ENCODE measurements at regions not wholly inside any gene's neighbourhood (a gene's known extent, or its start where the extent isn't known, plus 50 kb on each side); places are given as distances from the start of the nearest gene placed in this dataset.
"Not testable (repeated sequence)": the region's sequence is repeated elsewhere in the genome, so short reads cannot be mapped to it uniquely, and the experiment has no call there.

DNA sequence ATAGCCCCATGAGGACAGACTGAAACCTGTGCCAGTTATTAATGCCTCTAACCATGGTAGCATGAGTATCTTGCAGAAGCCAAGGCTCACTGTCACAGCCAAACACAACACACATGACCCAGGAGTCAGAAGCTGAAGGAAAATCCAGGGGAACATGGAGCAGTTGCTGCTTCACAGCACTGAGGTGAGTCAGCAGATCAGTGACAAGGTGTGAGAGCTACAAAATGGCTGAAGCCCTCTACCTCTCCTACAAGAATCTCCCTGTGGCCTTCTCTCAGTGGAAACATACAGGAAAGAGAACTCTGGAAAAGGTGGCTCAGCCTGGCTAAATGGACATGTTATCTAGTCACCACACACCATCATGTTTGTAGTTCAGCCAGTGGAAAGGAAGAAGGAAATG, 93.5 kb downstream of the NAB1 start:
- DNase-seq (ENCODE audit: low read depth in 2 of 2): no peak

GRCh38 chr2:190744041-190744440, 95.2 kb downstream of the NAB1 start:
- no peak for DNase-seq (ENCODE audit: low read depth in 2 of 2)

DNA sequence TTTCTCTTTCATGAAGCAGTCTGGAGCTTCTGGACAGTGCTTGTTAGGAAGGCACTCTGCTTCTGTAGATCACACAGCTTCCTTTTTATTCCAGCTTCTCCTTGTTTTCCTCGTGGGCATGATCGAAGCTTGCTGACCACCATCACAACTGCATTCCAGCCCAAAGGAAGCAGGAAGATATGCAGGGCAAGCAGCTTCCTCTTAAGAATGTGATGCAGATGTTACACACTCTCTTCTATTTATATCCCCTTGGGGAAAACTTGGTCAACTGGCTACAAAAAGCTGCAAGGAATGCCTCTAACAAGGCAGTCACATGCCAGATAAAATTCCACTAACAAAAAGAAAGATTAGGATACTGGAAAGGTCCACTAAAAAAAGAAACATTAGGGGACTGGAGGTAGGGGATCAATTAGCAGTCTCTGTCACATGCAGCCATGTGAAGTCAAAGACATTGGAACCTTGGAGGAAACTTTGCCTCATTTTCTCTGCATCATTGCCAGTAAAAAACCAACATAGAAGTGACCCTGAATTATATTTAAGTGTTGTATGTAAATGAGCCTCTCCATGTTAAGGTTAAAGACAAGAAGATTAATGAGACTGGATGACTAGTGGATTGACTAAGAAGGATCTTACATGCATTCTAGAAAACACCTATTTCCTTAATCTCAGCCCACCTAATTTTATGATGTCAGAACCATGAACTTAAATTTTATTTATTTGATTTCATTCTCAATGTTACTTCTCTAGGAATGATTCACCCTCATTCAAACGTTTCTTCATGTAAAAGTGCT, 98.3 kb downstream of the NAB1 start:
- DNase-seq (ENCODE audit: low read depth in 2 of 2): no peak

- DNase-seq (ENCODE audit: low read depth in 2 of 2): no peak
Observed at GRCh38 chr2:190748966-190749365, 100.1 kb downstream of the NAB1 start.

GRCh38 chr2:190755772-190756415, 107.0 kb downstream of the NAB1 start:
- DNase-seq (ENCODE audit: low read depth in 2 of 2): no peak

- no peak for DNase-seq (ENCODE audit: low read depth in 2 of 2)
Observed at GRCh38 chr2:190759749-190760213, 110.9 kb downstream of the NAB1 start.

- not testable (repeated sequence) for DNase-seq (ENCODE audit: low read depth in 2 of 2)
Observed at GRCh38 chr2:190760353-190761150, 111.7 kb downstream of the NAB1 start.

DNA sequence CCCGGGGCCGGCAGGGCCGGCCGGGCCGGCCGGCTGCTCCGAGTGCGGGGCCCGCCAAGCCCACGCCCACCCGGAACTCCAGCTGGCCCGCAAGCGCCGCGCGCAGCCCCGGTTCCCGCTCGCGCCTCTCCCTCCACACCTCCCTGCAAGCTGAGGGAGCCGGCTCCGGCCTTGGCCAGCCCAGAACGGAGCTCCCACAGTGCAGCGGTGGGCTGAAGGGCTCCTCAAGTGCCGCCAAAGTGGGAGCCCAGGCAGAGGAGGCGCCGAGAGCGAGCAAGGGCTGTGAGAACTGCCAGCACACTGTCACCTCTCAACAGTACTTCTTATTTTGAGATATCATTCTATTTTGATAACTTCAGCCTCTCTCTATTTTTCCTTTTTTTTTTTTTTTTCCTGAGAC, 112.3 kb downstream of the NAB1 start:
- not testable (repeated sequence) for DNase-seq (ENCODE audit: low read depth in 2 of 2)

DNA sequence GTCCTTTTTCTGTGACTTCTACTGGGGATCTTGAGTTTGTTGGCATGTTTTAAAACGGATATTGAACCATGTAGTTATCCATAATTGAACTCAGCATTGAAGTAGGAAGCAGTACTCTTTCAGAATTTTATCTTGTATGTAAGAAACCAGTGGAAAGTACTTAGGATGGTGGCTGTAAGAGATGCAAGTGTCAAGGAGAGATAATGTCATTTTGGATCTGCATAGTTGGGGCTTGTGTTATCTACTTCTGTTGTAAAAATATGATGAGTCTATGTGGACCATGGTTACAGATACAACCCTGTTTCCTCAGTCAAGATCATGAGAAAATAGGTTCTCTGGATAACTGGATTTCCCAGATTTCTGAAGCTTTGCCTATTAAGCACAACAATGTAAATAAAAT, 113.7 kb downstream of the NAB1 start:
- DNase-seq (ENCODE audit: low read depth in 2 of 2): no peak

GRCh38 chr2:190763100-190763499, 114.2 kb downstream of the NAB1 start:
- no peak for DNase-seq (ENCODE audit: low read depth in 2 of 2)

- peak; percentile 28 to 50 for DNase-seq (ENCODE audit: low read depth in 2 of 2)
Observed at GRCh38 chr2:190763901-190764514, 115.1 kb downstream of the NAB1 start.

- DNase-seq (ENCODE audit: low read depth in 2 of 2): no peak
Observed at GRCh38 chr2:190765386-190766173, 115.0 kb upstream of the GLS start.

- DNase-seq (ENCODE audit: low read depth in 2 of 2): no peak
Observed at GRCh38 chr2:190766174-190766572, 114.4 kb upstream of the GLS start.

- no peak for DNase-seq (ENCODE audit: low read depth in 2 of 2)
Observed at GRCh38 chr2:190766595-190766994, 114.0 kb upstream of the GLS start.

DNA sequence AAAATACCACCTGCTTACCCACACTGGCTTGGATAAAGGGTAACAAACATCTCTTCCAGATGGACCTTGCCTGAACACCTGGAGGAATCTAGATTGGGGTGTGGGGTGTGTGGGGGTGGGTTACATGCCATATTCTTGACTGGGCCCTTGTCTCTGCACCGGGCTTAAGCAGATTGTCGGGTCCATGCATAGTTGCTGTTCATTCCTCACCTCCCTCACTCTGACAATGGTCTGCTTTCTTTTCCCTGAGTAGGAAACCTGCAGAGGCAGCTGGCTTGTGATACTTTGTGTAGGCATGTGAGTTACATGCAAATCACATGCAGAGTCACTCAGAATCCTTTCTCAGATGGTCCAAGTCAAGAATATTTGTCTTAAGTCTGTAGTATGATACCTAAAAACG, 112.8 kb upstream of the GLS start:
- no peak for DNase-seq (ENCODE audit: low read depth in 2 of 2)

GRCh38 chr2:190769258-190769657, 111.4 kb upstream of the GLS start:
- no peak for DNase-seq (ENCODE audit: low read depth in 2 of 2)

DNA sequence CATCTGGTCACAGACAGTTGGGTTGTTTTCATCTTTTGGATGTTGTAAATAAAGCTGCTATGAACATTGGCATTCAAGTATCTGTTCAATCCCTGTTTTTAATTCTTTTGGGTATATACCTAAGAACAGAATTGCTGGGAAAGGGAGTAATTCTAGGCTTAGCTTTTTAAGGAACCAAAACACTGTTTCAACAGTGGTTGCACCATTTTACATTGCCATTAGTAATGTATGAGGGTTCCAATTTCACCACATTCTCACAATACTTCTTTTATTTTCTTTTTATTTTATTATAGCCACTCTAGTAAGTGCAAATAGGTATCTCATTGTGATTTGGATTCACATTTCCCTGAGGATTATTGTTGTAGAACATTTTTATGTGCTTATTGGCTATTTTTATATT, 108.9 kb upstream of the GLS start:
- DNase-seq (ENCODE audit: low read depth in 2 of 2): no peak

GRCh38 chr2:190780594-190780993, 100.0 kb upstream of the GLS start:
- no peak for DNase-seq (ENCODE audit: low read depth in 2 of 2)

- DNase-seq (ENCODE audit: low read depth in 2 of 2): peak in 1 of 2 donors; percentile 22
Observed at GRCh38 chr2:190781604-190782198, 98.9 kb upstream of the GLS start.

DNA sequence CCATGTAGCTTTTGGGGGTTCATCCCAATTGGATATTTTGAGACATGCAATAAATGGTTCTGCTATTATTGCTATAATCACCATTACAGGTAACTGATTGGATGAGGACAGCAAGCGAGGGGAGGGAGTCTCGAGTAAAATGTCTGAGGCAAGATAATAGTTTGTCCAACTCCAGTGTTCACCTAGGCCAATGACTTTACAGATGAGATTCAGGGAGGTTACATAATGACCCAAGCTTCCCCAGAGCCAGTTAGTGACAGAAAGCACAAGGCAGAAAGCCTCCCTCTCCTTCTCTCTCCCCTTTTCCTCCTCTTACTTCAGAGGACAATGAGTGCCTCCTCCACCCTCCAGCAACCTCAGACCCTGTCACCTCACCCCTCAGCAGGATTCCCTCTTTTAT, 98.4 kb upstream of the GLS start:
- no peak for DNase-seq (ENCODE audit: low read depth in 2 of 2)
